ENCODE measurements at regions not wholly inside any gene's neighbourhood (a gene's known extent, or its start where the extent isn't known, plus 50 kb on each side); places are given as distances from the start of the nearest gene placed in this dataset.
"Not testable (repeated sequence)": the region's sequence is repeated elsewhere in the genome, so short reads cannot be mapped to it uniquely, and the experiment has no call there.

DNA sequence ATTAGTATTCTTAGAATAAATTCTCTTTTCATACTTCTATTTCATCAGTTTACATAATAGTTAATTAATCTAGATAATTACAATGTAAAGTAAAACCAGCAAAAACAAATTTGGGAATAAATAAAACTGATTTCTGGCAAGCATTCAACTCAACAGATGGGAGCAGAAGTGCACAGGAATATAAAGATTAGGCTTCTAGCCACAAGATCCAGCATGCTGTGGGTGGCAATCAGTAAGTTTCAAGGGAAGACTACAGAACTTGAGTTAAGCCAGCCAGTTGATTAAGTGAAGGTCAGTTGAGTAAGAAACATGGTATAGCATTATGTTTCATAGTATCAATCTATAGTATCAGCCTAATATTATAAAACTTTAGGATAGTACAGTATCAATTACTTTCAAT lies 324.2 kb upstream of the AADAT start:
- no peak for DNase-seq (ENCODE audit: low spot score)

DNA sequence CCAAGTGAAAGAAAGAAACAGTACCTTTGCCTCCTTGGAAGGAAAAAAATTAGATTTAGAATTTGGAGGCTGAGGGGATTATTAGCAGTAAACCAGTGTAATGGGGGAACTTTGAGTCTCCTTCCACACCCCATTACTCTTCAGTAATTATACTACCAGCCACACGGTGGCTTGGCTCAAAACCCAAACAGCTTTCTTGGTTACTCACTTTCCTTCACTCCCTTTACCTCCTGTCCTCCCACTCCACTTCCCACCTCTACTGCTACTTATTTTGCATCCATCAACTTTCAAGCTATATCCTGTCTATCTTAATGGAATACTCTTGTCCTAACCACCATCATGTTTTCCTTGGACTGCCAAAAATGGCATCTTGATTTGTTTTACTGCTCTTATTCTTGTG lies 310.6 kb upstream of the AADAT start:
- DNase-seq (ENCODE audit: low spot score) = no peak

DNA sequence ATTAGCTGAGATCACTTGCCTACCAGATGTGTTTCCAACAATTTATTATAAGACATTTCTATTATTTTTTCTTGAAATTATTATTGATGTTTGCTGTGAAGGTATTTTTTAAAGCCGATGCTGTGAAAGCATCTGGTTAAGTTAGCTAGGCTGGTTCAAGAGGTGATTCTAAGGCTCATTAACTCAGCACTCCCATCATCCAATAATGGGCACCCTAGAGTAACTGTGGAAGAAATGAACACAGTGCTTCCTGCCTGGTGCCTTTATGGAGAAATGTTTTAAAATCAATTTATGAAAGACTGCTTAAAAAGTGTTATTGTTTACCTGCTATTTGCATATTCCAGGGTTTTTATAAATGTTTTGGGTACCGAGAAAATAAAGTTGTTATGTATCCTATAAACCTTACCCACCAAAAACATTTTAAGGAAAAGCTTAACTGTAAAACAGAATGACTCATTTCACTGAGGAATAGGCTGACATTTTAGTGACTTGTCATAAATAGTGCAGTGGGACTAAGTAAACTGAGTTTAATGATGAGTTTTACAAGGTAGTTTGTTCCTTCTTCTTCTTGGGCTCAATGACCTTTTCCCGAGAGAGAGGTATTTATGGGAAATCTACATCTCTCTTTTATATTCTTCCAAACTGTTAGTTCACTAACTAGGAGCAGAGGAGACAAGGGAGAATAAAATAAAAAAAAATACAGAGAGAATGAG lies 310.0 kb upstream of the AADAT start:
- DNase-seq (ENCODE audit: low spot score) = no peak

DNA sequence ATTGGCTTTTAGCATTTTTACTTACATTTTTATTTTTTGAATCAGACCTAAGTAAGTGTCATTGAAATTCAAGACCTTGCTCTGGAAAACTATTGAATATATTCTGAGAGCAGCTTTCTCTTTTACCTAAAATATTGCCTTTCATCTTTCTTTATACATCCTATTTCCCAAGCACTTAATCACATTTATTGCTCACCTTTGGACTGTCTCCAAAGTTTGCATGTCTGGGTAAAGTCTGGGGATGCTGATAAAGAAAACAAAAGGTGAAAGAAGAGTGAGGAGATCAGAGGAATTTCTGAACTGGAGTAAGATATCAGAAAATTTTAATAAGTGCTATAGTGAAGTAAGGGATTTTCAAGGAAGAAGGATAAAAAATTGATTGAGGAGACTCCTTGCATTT lies 308.5 kb upstream of the AADAT start:
- DNase-seq (ENCODE audit: low spot score) = no peak

DNA sequence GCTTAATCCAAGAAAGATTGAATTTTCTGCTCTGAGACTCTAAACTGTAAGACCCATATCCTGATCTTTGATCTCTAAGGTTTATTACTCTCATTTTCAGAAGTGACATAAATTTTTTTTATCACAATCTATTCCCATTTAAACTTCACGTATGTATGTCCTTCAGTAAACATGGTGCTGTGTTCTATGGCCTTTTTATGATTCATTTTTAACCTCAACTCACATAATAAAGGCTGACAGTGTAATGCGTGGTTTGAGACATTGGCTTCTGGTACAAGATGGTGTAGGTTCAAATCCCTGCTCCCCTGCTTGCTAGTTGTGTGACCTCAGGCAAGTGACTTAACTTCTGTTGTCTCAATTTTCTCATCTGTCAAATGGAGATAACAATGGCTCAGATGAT lies 306.0 kb upstream of the AADAT start:
- DNase-seq (ENCODE audit: low spot score) = no peak

DNA sequence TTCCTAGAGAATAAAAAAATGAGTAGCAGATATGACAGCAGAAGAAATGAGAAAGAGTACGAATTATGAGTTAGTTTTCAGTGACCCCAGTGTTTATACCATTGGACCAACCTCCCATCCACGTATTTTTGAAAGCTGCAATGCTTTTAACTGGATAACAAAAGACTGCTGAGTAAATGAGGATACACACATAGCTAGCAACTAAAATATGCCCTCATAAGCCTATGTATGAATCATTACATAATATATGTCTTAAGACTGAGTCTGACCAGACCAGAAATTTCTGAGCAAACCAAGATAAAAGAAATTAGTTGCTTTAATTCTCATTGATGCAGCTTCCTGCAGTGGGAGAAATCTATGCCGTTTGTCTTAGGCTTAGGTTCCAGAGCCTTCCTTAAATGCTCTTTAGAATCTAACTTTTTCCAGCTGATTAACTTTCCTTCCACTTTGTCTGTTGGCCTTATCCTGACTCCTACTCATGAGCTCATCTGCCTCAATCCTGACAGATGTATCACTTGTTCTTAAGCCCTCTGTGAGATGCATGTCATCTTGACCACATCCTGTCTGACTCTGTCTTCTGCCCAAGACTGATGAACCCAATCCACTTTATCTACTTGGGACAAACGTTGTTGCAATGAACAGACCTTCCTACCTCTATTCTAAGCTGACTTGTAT lies 301.4 kb upstream of the AADAT start:
- DNase-seq (ENCODE audit: low spot score) = no peak

DNA sequence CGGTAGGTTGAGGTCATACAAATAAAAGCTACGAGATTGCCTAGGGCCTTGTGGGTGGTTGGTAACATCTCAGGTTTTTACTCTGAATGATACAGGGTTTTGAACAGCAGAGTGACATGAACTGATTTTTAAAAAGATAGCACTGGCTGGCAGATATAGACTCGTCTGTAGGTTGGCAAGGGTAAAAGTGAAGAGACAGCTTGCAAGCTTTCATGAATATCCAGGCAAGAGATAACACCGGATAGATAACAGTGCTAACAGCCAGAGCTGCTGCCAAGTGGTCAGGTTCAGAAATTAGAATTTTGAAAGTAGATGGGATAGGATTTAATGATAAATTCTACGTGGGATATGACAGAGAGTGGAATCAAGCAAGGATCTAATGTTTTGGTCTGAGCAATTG lies 299.7 kb upstream of the AADAT start:
- DNase-seq (ENCODE audit: low spot score) = no peak

DNA sequence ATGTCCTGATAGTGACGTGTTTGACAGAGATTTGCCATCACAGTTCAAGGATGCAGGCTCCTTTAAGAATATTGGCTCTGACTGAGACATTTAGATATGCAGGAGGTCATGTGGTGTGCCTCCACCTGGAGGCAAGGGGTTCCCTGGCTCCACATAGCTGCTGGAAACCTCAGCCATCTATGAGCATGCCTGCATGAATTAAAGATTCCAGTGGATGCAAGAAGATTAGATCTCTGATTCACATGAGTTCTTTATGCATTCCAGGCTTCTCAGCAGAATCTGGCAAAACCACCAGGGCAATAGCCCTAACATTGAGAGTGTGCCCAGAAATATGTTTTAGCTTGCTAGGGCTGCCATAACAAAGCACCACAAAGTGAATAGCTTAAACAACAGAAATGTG lies 298.5 kb upstream of the AADAT start:
- no peak for DNase-seq (ENCODE audit: low spot score)

DNA sequence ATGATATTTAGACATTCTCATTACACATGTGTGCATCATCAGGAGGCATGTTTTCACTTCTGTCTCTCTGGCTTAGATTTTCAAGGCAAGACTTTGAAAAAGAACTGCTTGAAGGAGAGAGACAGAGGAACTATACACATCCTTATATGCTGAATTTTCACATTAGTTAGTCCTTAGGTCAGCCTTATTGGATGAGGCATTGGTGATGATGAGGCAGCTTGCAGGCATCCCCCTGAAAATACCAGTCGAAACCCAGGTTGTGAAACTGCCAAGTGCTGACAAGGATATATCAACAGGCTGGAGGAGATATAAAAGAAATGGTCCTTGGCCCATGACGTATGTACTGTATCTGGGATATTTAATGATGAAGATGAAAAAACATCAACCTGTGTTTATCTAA lies 297.2 kb upstream of the AADAT start:
- DNase-seq (ENCODE audit: low spot score) = no peak

DNA sequence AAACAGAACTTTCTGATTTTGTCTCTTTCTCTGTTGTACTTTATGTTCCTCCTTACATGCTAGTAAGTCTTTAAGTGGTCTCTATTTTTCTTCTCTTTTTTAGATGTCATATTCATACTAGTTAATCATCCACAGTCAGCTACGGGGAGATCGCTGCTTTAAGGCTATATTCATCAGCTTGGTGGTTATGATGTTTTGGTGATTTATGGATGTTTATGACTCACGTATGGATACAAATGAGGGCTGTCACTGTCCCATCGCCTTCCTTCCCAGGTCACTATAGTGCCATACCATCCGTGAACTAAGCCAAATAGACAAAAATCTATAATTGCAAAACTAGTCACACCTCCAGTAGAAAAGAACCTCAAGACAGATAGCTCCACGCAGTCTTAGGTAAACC lies 296.8 kb upstream of the AADAT start:
- DNase-seq (ENCODE audit: low spot score) = no peak

DNA sequence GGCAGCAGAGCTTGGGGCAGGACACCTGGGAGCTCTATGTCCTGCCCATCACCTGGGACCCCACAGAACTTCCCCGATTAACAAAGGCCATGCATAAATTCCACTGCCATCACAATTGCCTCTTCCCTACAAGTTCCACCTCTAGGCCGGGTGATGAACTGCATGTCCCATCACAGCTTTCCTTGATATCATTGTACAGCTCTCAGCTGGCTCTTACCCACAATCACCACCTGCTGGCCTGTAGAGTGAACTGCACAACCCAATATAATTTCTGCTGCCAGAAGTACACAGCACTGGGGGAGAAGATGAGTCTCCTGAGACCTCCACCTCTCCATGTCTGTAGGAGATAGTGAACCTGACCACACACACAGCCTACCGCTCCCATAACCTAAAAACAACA lies 285.0 kb upstream of the AADAT start:
- no peak for DNase-seq (ENCODE audit: low spot score)

DNA sequence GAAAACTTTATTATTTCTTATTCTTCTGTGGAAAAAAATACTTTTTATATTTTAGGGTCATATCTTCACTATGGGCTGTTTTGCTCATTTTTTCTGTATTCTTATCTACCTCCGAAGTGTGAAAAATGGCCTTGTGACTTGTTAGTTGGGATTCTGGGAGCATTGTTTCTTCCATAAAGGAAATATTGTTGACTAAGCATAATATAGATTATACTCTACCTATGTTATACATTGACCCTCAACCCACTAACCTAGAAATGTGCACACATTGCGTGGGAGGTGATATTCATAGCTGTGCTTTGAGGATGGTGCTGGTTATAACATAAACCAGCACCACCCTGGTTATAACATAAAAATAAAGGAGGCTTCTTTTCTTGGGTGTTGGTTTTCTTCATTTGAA lies 259.2 kb upstream of the AADAT start:
- no peak for DNase-seq (ENCODE audit: low spot score)

DNA sequence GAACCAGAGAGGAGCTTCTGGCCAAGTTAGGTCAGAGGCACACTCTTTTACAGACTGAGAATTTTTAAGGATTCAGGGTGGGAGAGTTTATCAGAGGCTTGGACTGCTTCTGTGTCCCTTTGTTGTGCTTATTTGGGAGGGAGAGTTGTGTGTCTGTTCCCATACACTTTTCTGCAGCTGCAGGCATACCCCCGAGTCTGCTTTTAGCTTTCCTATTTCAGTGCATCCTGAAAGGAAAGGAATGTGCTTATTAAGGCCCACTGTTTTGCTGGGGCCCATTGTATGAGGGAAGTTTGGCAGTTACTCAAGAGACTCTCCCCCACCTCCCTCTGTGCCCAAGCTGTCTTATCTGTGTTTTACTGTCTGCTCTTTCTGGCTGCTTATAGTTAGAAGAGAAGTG lies 257.4 kb upstream of the AADAT start:
- DNase-seq (ENCODE audit: low spot score) = not testable (repeated sequence)

DNA sequence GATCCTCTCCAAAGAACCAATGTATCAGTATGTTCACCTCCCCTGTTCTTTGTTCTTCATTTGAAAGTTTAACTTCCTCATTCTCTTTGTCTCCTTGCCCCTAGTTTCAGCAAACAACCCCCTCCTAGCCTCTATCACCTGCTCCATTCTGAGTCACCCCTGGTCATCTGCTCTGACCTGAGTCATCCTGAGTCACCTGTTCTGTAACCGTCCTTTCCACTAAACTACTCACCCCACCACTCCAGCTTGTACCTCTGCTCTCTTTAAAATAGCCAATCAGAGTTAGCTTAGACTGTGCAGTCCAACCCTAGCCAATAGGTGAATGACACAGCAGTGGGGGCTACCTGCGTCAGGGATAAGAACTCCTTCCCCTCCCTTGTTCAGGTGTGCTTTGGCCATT lies 249.8 kb upstream of the AADAT start:
- no peak for DNase-seq (ENCODE audit: low spot score)

DNA sequence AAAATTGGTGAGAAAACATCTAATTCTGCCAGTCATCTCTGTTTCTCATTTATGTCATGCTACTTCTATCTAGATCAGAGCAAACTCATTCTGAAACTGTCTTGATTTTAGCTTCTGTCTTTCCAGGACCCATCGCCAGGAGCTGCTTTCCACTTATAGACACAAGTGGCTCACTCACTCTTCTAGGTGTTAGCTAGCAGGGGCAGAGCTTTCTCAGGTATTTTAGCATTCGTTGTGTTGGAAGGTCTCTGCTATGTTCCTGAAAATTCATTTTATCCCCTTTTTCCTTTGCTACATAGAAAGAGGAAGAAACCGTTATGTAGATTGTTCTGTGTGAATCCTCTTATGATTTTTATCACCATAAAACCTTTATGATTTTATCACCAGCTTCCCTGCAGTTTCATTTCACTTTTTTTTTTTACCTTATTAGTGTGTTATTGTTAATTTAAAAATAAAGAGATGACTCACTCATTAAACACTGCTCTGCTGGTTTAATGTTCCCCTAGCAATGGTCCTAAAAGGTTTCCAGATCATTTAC lies 246.6 kb upstream of the AADAT start:
- DNase-seq (ENCODE audit: low spot score) = no peak

DNA sequence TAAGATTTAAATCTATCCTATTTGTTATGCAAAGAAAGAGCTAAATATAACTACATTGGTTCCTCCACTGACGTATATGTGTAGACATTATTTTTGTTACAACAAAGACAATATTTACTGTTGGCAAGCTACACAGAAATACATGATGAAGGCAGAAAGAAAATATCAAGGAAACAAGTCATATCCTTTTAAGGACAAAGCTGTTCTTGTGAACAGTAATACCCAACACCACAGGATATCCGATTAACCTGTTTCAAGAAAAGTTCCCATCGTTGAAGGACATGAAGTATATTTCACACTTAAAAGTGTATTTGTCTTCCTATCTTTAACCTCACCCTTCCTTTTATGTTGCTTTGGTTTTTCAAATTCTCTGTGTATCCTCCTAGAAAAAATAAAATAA lies 235.8 kb upstream of the AADAT start:
- no peak for DNase-seq (ENCODE audit: low spot score)

DNA sequence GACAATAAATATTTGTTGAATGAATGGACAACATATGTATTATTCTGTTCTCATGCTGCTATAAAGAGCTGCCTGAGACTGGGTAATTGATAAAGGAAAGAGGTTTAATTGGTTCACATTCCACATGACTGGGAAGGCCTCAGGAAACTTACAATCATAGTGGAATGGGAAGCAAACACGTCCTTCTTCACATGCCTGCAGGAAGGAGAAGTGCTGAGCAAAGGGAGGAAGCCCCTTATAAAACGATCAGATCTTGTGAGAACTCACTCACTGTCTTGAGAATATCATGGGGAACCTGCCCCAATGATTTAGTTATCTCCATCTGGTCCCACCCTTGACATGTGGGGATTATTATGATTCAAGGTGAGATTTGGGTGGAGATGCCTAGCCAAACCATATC lies 233.9 kb upstream of the AADAT start:
- DNase-seq (ENCODE audit: low spot score) = no peak

DNA sequence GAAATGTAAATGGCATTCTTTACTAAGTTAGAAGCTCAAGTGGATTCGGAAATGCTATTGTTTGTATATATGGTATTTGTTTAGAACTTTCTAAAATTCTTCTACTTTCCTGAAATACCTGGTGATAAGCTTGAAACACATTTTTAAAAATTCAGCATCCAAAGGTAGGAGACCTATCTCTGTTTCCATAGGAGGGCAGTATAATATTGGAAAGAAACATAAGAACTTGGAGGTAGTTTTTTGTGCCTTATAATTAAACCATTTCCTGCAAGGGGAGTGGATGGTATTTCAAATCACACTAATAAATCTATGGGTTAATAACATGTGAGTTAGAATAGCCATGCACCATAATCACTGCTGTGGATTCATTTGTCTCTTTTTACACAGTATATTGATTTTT lies 217.4 kb upstream of the AADAT start:
- DNase-seq (ENCODE audit: low spot score) = no peak

DNA sequence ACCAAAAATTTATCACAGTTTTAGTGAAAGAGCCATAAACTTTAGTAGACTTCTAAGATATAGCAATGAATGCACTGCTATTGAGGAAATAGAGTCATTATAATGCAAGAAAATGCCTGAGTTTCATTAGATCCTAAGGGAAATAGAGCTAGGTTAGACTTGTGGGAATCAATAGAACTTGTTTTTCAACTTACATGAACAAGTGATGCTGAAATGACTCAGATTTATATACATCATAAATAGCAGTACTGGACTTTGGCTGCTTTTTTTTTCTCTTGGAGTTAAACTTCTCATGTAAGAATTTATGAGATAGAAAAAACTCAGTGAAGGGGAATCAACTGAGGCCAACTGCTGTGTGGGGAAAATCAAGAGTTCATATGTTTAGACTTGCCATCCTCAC lies 216.5 kb upstream of the AADAT start:
- DNase-seq (ENCODE audit: low spot score) = no peak

DNA sequence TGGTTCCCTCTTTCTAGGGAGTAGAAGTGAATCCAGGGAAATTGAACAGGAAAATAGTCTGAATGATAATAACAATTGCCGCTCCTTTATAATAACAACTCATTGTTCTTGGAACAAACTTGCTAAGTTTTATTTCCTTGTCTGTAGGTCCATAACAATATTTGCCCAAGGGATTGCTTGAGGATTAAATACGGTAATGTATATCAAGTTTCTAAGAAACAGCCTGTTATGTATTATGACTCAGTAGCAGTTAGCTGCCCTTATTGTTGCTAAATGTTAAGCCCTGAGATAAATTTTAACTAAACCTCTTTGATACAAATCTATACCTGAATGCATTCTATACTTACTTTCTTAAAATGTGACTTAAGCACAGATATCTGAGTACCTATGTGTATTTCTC lies 215.9 kb upstream of the AADAT start:
- DNase-seq (ENCODE audit: low spot score) = no peak

DNA sequence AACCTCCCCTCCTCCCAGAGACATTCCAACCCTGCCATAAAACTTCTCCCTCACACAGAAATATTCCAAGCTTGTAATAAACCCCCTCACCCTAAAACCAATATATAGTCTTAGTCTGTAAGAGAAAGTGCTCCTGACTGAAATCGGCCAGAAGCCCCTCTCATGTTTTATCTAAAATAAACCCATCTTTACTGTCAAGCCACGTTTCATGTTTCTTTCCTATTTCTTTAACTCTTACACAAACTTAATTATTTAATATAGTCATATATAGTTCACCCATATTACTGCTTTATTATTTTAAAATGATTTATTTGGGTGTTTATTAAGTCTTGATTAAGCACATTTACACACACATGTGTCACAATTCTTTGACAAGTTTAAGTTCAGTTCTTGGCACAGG lies 191.3 kb upstream of the AADAT start:
- DNase-seq (ENCODE audit: low spot score) = no peak

DNA sequence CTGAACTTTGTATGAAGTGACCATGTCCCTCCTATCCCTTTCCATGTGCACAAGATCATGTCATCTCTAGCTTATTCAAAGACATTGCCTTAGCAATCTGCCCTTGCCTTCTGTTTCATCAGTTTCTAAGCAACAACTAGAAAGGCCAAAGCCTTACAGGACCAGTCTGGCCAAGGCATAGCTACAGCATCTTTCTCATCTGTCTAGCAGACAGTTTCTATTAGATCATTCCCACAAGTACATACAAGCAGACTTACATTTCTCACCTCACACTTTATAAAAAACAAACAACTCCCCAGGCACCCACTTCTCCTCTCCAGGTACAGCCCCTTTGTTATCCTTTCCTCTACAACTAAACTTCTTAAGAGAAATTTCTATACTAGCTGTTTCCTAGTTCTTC lies 188.7 kb upstream of the AADAT start:
- no peak for DNase-seq (ENCODE audit: low spot score)

DNA sequence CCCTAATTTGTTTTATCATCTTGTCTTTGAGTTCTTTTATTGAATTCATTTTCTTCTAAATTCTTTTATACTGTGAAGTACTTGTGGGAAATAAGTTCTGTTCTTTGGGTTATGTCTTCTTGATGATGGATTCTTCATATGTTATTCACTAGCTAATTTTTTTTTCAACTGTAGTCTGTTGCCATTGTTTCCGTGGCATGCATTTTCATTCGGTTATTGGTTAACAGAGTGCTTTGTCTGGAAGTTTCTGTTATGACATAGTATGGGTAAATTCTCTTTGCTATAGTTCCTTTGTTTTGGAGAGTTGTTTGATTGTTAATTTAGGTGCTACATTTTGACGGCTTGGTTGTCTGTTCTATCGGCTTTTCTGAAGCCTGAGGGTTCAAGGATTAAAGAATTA lies 184.9 kb upstream of the AADAT start:
- no peak for DNase-seq (ENCODE audit: low spot score)

DNA sequence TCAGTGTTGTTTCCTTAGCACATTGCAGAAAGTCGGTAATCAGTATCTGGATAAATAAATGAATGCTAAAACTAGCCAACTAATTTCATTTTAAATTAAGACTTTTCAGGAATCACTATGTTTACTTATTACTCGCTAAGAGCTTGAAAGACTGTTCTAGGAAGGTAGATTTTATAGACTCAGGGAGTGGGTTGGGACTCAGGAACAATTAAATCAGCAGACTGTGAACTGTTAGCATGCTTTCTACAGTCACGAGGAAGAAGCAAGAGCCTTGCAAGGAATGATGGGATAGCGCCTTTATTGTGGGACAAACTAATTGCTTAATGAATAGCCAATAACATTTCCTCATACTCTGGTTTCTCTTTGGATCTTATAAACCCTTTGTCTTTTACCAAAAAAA lies 183.2 kb upstream of the AADAT start:
- DNase-seq (ENCODE audit: low spot score) = no peak
